SU-DHL-6 (cell line): ENCODE measurements at regions not wholly inside any gene's neighbourhood (a gene's known extent, or its start where the extent isn't known, plus 50 kb on each side); places are given as distances from the start of the nearest gene placed in this dataset.

ENCODE experiments used
- H2AFZ ChIP-seq: fragments of 200-600 bp; sonication (generic); 2 replicates; pipeline ENCODE4 v1.6.1; 2014; ENCODE audit warnings: low read depth, mild to moderate bottlenecking, moderate library complexity, mixed read lengths, antibody characterized with exemption, low read length; ENCODE audit not compliant: severe bottlenecking
- H3F3A ChIP-seq: fragments of 200-600 bp; shearing (Covaris generic); 2 replicates; pipeline ENCODE4 v1.6.0; 2016; ENCODE audit warnings: antibody characterized with exemption, mild to moderate bottlenecking; ENCODE audit not compliant: insufficient read depth
- H3K27ac ChIP-seq: fragments of 200-600 bp; sonication (generic); 2 replicates; pipeline ENCODE4 v1.5.1; 2016; ENCODE audit warnings: low read depth, mild to moderate bottlenecking, low read length, moderate library complexity, mixed read lengths
- H3K27me3 ChIP-seq: fragments of 200-600 bp; sonication (generic), shearing (Covaris generic); 2 replicates; pipeline ENCODE4 v1.6.0; 2014; ENCODE audit warnings: mild to moderate bottlenecking, low read length
- H3K36me3 ChIP-seq: fragments of 200-600 bp; sonication (generic); 2 replicates; pipeline ENCODE4 v1.6.1; 2014; ENCODE audit warnings: mild to moderate bottlenecking, low read length, mixed read lengths
- H3K4me2 ChIP-seq: fragments of 300-600, 200-600 bp; shearing (Covaris generic), sonication (generic); 2 replicates; pipeline ENCODE4 v1.6.0; 2014; ENCODE audit warnings: low read length, low read depth, mild to moderate bottlenecking; ENCODE audit not compliant: poor library complexity, severe bottlenecking
- H3K4me3 ChIP-seq: fragments of 200-600 bp; sonication (generic); 2 replicates; pipeline ENCODE4 v1.5.1; 2014; ENCODE audit warnings: antibody characterized with exemption, low read length, mild to moderate bottlenecking, mixed read lengths; ENCODE audit not compliant: insufficient read depth, poor library complexity, severe bottlenecking
- H3K79me2 ChIP-seq: fragments of 200-600 bp; sonication (generic); 2 replicates; pipeline ENCODE4 v1.6.1; 2014; ENCODE audit warnings: mild to moderate bottlenecking, low read length, moderate library complexity; ENCODE audit not compliant: insufficient read depth
- H3K9ac ChIP-seq: fragments of 200-600 bp; sonication (generic); 2 replicates; pipeline ENCODE4 v1.7.0; 2014; ENCODE audit warnings: mild to moderate bottlenecking, low read length
- H3K9me2 ChIP-seq: fragments of 200-600 bp; sonication (generic); replicated peaks from 2 replicates; pipeline ENCODE4 v1.6.1; 2014; ENCODE audit warnings: low read length; ENCODE audit not compliant: insufficient read depth
- H3K9me3 ChIP-seq: fragments of 200-600 bp; sonication (generic); 2 replicates; pipeline ENCODE4 v1.6.1; 2014; ENCODE audit warnings: low read length, mixed read lengths; ENCODE audit not compliant: insufficient read depth
- H4K20me1 ChIP-seq: fragments of 200-600 bp; sonication (generic); 2 replicates; pipeline ENCODE4 v1.6.1; 2014; ENCODE audit warnings: low read depth, mild to moderate bottlenecking, antibody characterized with exemption, low read length, moderate library complexity, mixed read lengths
- CTCF ChIP-seq: fragments of 200-600 bp; sonication (generic); IDR thresholded peaks from one replicate; pipeline ENCODE4 v1.5.1; 2017; ENCODE audit warnings: antibody characterized with exemption, mild to moderate bottlenecking, low read length, moderate library complexity; ENCODE audit not compliant: insufficient read depth, poor library complexity, severe bottlenecking
- EZH2phosphoT487 ChIP-seq: fragments of 200-600 bp; sonication (generic), shearing (Covaris generic); conservative IDR thresholded peaks from 2 replicates; pipeline ENCODE4 v1.6.1; 2018; ENCODE audit warnings: mild to moderate bottlenecking, antibody characterized with exemption, low read length, moderate library complexity, mixed read lengths

- H3K9ac ChIP-seq: no peak overlapping the region
- no peaks in the 10 kb centered on the region for H3K36me3 ChIP-seq
- H3K9me2 ChIP-seq: no peaks in the 10 kb centered on the region
- no peak overlapping the region for H3K27ac ChIP-seq
- no peaks in the 10 kb centered on the region for H3K9me3 ChIP-seq
- H3K27me3 ChIP-seq: no peaks in the 10 kb centered on the region
- TF ChIP-seq CTCF (no peak), EZH2phosphoT487 (no peak)
- no peaks in the 10 kb centered on the region for H3K79me2 ChIP-seq
- H3K4me2 ChIP-seq: no peak overlapping the region
- no peak overlapping the region for H3K4me3 ChIP-seq
- no peaks in the 10 kb centered on the region for H4K20me1 ChIP-seq
- H3F3A ChIP-seq: no peaks in the 10 kb centered on the region
- H2AFZ ChIP-seq: no peak overlapping the region
Observed at GRCh38 chr22:26816726-26817125, 159.3 kb downstream of the MIAT start.

- no peaks in the 10 kb centered on the region for H3K79me2 ChIP-seq
- no peaks in the 10 kb centered on the region for H3F3A ChIP-seq
- no peaks in the 10 kb centered on the region for H4K20me1 ChIP-seq
- no peak overlapping the region for H3K4me2 ChIP-seq
- no peaks in the 10 kb centered on the region for H3K27me3 ChIP-seq
- no peaks in the 10 kb centered on the region for H3K36me3 ChIP-seq
- no peaks in the 10 kb centered on the region for H3K9me3 ChIP-seq
- no peak overlapping the region for H3K9ac ChIP-seq
- no peaks in the 10 kb centered on the region for H3K9me2 ChIP-seq
- no peak overlapping the region for H3K27ac ChIP-seq
- H3K4me3 ChIP-seq: no peak overlapping the region
- no peak overlapping the region for H2AFZ ChIP-seq
- TF ChIP-seq CTCF (no peak), EZH2phosphoT487 (no peak)
Observed at GRCh38 chr22:26817926-26818325, 160.5 kb downstream of the MIAT start.

GRCh38 chr22:26821854-26822253 is 164.5 kb downstream of the MIAT start:
- H2AFZ ChIP-seq: no peak overlapping the region
- no peaks in the 10 kb centered on the region for H3K79me2 ChIP-seq
- no peaks in the 10 kb centered on the region for H3K36me3 ChIP-seq
- no peaks in the 10 kb centered on the region for H3K9me2 ChIP-seq
- TF ChIP-seq CTCF (no peak), EZH2phosphoT487 (no peak)
- no peak overlapping the region for H3K9ac ChIP-seq
- no peaks in the 10 kb centered on the region for H3F3A ChIP-seq
- H3K4me2 ChIP-seq: no peak overlapping the region
- H3K27me3 ChIP-seq: no peaks in the 10 kb centered on the region
- no peak overlapping the region for H3K4me3 ChIP-seq
- no peaks in the 10 kb centered on the region for H3K9me3 ChIP-seq
- H4K20me1 ChIP-seq: no peaks in the 10 kb centered on the region
- no peak overlapping the region for H3K27ac ChIP-seq

- Histone ChIP-seq H3K9me2 (no peaks in the 10 kb centered on the region), H2AFZ (no peak overlapping the region), H3F3A (no peaks in the 10 kb centered on the region), H3K9me3 (no peaks in the 10 kb centered on the region), H3K36me3 (no peaks in the 10 kb centered on the region), H4K20me1 (no peaks in the 10 kb centered on the region), H3K27me3 (no peaks in the 10 kb centered on the region), H3K4me3 (no peak overlapping the region), H3K79me2 (no peaks in the 10 kb centered on the region), H3K9ac (no peak overlapping the region), H3K27ac (no peak overlapping the region), H3K4me2 (no peak overlapping the region)
- TF ChIP-seq EZH2phosphoT487 (no peak), CTCF (no peak)
Observed at GRCh38 chr22:26822313-26822712, 164.9 kb downstream of the MIAT start.
